Suprapubic skin (tissue), 4 donors: ENCODE measurements at regions not wholly inside any gene's neighbourhood (a gene's known extent, or its start where the extent isn't known, plus 50 kb on each side); places are given as distances from the start of the nearest gene placed in this dataset.
A peak's percentile ranks its signal among the peaks of the same experiment; 100 is the strongest.

Experiments
- DNase-seq, 2 donors: peaks; one replicate each; pipeline ENCODE4 v3.0.0-alpha.2; 2019; ENCODE audit warnings: low spot score in 2 of 2
- H3K27ac ChIP-seq: fragments of 200-600 bp; sonication (generic); one replicate; pipeline ENCODE4 v1.5.1; 2019
- H3K27me3 ChIP-seq: fragments of 200-600 bp; sonication (generic); one replicate; pipeline ENCODE4 v1.5.1; 2019
- H3K36me3 ChIP-seq: fragments of 200-600 bp; sonication (generic); one replicate; pipeline ENCODE4 v1.5.1; 2019
- H3K4me1 ChIP-seq: fragments of 200-600 bp; sonication (generic); one replicate; pipeline ENCODE4 v1.5.1; 2019
- H3K4me3 ChIP-seq: fragments of 200-600 bp; sonication (generic); one replicate; pipeline ENCODE4 v1.5.1; 2019; ENCODE audit warnings: mild to moderate bottlenecking
- H3K9me3 ChIP-seq: fragments of 200-600 bp; sonication (generic); one replicate; pipeline ENCODE4 v1.5.1; 2019
- EP300 ChIP-seq: sonication (generic); formaldehyde crosslinking; IDR thresholded peaks from one replicate; pipeline ENCODE4 v1.6.1; 2017; ENCODE audit warnings: antibody characterized with exemption
- POLR2A ChIP-seq, 2 donors: fragments of 450-650 bp; IDR thresholded peaks; one replicate each; pipeline ENCODE4 v1.6.1; 2017; ENCODE audit warnings: antibody characterized with exemption in 2 of 2, mild to moderate bottlenecking in 2 of 2, moderate library complexity in 2 of 2
- POLR2AphosphoS5 ChIP-seq, 3 donors: sonication (generic); formaldehyde crosslinking; IDR thresholded peaks; one replicate each; pipeline ENCODE4 v1.6.1; 2017; ENCODE audit warnings: antibody characterized with exemption in 3 of 3
- WGBS: methylation state at CpG from one replicate; pipeline ENCODE4 v1.1.5; 2018; 5-methylcytosine and 5-hydroxymethylcytosine counted together
- TF ChIP-seq, protein P1 (sequence below), 2 donors: fragments of 200-600 bp in 1 of 2; fragments of 450-650 bp in 1 of 2; sonication (generic) in 1 of 2; IDR thresholded peaks; one replicate each; pipeline ENCODE4 v1.5.1; 2016 to 2019; ENCODE audit warnings: antibody characterized with exemption in 2 of 2, mild to moderate bottlenecking in 1 of 2, moderate library complexity in 1 of 2

DNA sequence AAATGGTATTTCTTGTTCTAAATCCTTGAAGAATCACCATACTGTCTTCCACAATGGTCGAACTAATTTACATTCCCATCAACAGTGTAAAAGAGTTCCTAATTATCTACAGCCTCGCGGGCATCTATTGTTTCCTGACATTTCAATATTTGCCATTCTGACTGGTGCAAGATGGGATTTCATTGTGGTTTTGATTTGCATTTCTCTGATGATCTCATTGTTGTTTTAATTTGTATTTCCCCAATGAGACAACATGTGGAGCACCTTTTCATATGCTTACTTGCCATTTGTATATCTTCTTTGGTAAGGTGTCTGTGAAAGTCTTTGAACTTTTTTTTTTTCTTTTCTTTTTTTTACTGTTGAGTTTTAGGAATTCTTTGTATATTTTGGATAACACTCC lies 473.6 kb downstream of the KCTD16 start:
- no peaks in the 10 kb centered on the region for H3K36me3 ChIP-seq
- no peaks in the 10 kb centered on the region for H3K4me1 ChIP-seq
- TF ChIP-seq POLR2AphosphoS5 (IDR thresholded peaks at IDR 0.05) (no peak), EP300 (no peak), POLR2A (IDR thresholded peaks at IDR 0.05) (no peak)
- TF ChIP-seq, protein P1, sequence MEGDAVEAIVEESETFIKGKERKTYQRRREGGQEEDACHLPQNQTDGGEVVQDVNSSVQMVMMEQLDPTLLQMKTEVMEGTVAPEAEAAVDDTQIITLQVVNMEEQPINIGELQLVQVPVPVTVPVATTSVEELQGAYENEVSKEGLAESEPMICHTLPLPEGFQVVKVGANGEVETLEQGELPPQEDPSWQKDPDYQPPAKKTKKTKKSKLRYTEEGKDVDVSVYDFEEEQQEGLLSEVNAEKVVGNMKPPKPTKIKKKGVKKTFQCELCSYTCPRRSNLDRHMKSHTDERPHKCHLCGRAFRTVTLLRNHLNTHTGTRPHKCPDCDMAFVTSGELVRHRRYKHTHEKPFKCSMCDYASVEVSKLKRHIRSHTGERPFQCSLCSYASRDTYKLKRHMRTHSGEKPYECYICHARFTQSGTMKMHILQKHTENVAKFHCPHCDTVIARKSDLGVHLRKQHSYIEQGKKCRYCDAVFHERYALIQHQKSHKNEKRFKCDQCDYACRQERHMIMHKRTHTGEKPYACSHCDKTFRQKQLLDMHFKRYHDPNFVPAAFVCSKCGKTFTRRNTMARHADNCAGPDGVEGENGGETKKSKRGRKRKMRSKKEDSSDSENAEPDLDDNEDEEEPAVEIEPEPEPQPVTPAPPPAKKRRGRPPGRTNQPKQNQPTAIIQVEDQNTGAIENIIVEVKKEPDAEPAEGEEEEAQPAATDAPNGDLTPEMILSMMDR (IDR thresholded peaks at IDR 0.05), result no peak
- no peaks in the 10 kb centered on the region for H3K9me3 ChIP-seq
- no peak overlapping the region for H3K4me3 ChIP-seq
- no peaks in the 10 kb centered on the region for H3K27me3 ChIP-seq
- no peak overlapping the region for H3K27ac ChIP-seq
- WGBS, result 88% methylated on average over 3 of the region's 3 CpGs
- DNase-seq, result no peak

DNA sequence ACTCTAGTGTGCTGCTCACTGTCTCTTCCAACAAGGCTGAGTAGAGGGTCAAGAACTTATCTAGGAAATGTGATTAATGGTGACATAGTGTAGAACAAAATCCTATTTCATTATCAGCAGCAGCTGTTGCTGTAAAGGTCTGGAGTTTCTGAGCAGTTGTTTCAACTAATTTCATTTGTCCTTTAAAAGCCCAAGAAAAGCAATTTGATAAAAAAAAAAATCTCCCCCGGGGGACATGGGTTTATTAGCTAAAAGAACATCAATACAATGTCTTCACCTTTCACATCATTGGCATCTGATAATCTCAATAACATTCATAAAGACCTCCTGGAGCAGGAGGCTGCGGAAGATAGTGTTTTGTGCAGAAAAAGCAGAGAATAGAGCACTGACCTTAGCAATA lies 468.1 kb downstream of the KCTD16 start:
- Histone ChIP-seq H3K9me3 (peaks cover 5% of the 10 kb centered on the region), H3K4me1 (no peaks in the 10 kb centered on the region), H3K4me3 (no peak overlapping the region), H3K27ac (no peak overlapping the region), H3K27me3 (no peaks in the 10 kb centered on the region), H3K36me3 (no peaks in the 10 kb centered on the region)
- 62% methylated on average over 2 of the region's 2 CpGs for WGBS
- no peak for TF ChIP-seq EP300
- TF ChIP-seq, protein P1 (IDR thresholded peaks at IDR 0.05), result no peak
- TF ChIP-seq POLR2AphosphoS5 (IDR thresholded peaks at IDR 0.05), result no peak
- TF ChIP-seq POLR2A (IDR thresholded peaks at IDR 0.05), result no peak
- DNase-seq, result no peak

DNA sequence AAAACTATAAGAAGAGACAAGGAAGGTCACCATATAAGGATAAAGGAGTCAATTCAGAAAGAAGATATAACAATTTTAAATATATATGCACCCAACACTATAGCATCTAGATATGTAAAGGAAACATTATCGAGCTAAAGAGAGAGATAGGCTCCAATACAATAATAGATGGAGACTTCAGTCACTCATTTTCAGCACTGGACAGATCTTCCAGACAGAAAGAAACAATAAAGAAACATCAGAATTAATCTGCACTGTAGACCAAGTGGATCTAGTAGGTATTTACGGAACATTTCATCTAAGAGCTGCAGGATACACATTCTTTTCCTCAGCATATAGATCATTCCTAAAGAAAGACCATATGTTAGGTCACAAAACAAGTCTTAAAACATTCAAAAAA lies 463.5 kb downstream of the KCTD16 start:
- no peaks in the 10 kb centered on the region for H3K27me3 ChIP-seq
- H3K4me1 ChIP-seq, result no peaks in the 10 kb centered on the region
- H3K9me3 ChIP-seq, result peaks cover 19% of the 10 kb centered on the region
- 90% methylated on average over 2 of the region's 2 CpGs for WGBS
- DNase-seq, result no peak
- H3K36me3 ChIP-seq, result no peaks in the 10 kb centered on the region
- no peak overlapping the region for H3K4me3 ChIP-seq
- no peak overlapping the region for H3K27ac ChIP-seq
- TF ChIP-seq POLR2AphosphoS5 (IDR thresholded peaks at IDR 0.05), result no peak
- no peak for TF ChIP-seq EP300
- TF ChIP-seq, protein P1 (IDR thresholded peaks at IDR 0.05), result no peak
- no peak for TF ChIP-seq POLR2A (IDR thresholded peaks at IDR 0.05)

DNA sequence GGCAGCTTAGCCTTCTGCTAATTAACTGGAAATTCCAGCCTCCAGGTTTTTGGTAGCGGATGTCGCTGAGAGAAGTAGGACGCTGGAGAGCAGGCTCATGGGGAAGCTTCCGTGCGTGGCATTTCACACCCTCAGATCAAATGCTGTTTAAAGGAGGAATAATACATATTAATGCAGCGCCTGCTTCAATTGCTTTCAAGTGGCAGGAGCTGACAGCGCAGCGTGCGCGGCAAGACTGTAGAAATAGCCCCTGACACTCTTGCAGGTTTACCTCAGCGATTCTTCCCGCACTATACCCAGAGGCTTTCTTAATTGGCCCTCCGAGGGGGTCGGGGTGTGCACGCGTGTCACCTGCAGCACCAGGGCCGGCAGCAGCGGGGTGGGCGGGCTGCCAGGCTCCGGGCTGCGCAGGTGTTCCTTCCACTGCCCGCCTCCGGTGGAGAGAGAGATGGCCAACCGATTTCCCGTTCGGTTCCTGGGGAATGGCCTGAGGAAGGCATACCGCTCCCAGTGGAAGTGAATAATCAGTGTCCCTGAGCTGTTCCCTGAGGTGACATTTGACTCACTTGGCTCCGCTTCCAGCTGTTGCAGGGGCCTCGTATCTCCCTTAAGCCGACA lies 427.9 kb downstream of the KCTD16 start:
- Histone ChIP-seq H3K36me3 (no peaks in the 10 kb centered on the region), H3K4me3 (peak overlapping the region; percentile 7), H3K27ac (no peak overlapping the region), H3K4me1 (peaks cover 5% of the 10 kb centered on the region), H3K27me3 (peaks cover 8% of the 10 kb centered on the region), H3K9me3 (no peaks in the 10 kb centered on the region)
- DNase-seq, result no peak
- no peak for TF ChIP-seq POLR2A (IDR thresholded peaks at IDR 0.05)
- TF ChIP-seq EP300, result no peak
- no peak for TF ChIP-seq POLR2AphosphoS5 (IDR thresholded peaks at IDR 0.05)
- TF ChIP-seq, protein P1 (IDR thresholded peaks at IDR 0.05), result no peak
- WGBS, result 9% methylated on average over 7 of the region's 30 CpGs

DNA sequence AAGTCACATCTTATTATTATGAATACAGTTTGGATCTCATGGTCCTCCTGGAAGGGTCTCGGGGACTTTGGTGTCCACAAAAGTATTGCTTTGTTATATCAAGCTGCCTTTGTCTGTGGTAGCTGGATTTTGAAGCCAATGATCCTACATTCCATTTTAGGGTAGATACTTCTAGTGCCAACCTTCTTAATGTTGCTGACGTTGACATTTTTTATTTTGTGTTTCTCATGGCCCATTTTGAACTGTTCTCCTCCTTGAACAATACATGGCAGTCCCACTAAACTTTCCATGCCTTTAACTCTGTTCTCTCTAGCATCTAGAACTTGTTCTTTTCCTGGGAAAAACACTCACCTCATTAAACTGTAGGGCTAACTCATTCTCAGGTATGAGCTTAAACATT lies 425.8 kb downstream of the KCTD16 start:
- peaks cover 8% of the 10 kb centered on the region for H3K27me3 ChIP-seq
- H3K4me3 ChIP-seq, result no peak overlapping the region
- no peaks in the 10 kb centered on the region for H3K36me3 ChIP-seq
- TF ChIP-seq POLR2A (IDR thresholded peaks at IDR 0.05) (no peak), POLR2AphosphoS5 (IDR thresholded peaks at IDR 0.05) (no peak), EP300 (no peak)
- TF ChIP-seq, protein P1 (IDR thresholded peaks at IDR 0.05), result no peak
- H3K9me3 ChIP-seq, result no peaks in the 10 kb centered on the region
- no peak overlapping the region for H3K27ac ChIP-seq
- peaks cover 5% of the 10 kb centered on the region for H3K4me1 ChIP-seq
- WGBS, result 87% methylated on average over 2 of the region's 2 CpGs
- DNase-seq, result no peak
